OCI-LY1 (cell line): ENCODE measurements at regions not wholly inside any gene's neighbourhood (a gene's known extent, or its start where the extent isn't known, plus 50 kb on each side); places are given as distances from the start of the nearest gene placed in this dataset.
"Not testable (repeated sequence)": the region's sequence is repeated elsewhere in the genome, so short reads cannot be mapped to it uniquely, and the experiment has no call there.

ENCODE experiments used
- EZH2 ChIP-seq: fragments of 200-600 bp; sonication (generic), shearing (Covaris generic); IDR thresholded peaks from 2 replicates; pipeline ENCODE4 v1.8.0; 2017; ENCODE audit warnings: borderline replicate concordance, mixed run types, mild to moderate bottlenecking, antibody characterized with exemption, low read length, moderate library complexity, mixed read lengths
- TF ChIP-seq, protein P1 (sequence below): fragments of 200-600 bp; sonication (generic), shearing (Covaris generic); IDR thresholded peaks from 2 replicates; pipeline ENCODE4 v1.5.1; 2017; ENCODE audit warnings: mild to moderate bottlenecking, antibody characterized with exemption, low read length, moderate library complexity, mixed read lengths

DNA sequence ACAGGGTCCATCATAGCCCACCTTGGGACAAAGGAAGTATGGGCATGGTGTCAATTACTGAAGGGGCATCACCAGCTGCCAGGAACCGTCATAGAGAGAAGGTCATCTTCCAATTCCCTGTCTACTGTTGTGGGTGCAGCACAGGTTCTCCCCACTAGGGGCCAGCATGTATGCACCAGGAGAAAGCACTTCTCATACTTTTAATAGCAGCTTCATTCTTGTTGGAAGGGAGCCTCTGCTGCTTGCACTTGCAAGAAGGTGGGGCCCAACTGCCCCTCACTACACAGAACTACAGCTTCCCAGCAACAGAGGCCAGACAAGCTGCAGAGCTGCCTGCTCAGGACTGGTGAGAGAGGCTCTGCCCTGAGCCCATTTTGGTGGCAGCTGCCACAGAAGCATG is 182.2 kb downstream of the SPIN4 start:
- TF ChIP-seq, protein P1, sequence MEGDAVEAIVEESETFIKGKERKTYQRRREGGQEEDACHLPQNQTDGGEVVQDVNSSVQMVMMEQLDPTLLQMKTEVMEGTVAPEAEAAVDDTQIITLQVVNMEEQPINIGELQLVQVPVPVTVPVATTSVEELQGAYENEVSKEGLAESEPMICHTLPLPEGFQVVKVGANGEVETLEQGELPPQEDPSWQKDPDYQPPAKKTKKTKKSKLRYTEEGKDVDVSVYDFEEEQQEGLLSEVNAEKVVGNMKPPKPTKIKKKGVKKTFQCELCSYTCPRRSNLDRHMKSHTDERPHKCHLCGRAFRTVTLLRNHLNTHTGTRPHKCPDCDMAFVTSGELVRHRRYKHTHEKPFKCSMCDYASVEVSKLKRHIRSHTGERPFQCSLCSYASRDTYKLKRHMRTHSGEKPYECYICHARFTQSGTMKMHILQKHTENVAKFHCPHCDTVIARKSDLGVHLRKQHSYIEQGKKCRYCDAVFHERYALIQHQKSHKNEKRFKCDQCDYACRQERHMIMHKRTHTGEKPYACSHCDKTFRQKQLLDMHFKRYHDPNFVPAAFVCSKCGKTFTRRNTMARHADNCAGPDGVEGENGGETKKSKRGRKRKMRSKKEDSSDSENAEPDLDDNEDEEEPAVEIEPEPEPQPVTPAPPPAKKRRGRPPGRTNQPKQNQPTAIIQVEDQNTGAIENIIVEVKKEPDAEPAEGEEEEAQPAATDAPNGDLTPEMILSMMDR = not testable (repeated sequence)
- not testable (repeated sequence) for TF ChIP-seq EZH2
